ENCODE measurements at regions not wholly inside any gene's neighbourhood (a gene's known extent, or its start where the extent isn't known, plus 50 kb on each side); places are given as distances from the start of the nearest gene placed in this dataset.

GRCh38 chr10:128411643-128412042 is 285.4 kb upstream of the MKI67 start:
- TF ChIP-seq CTCF (IDR thresholded peaks at IDR 0.05) (no peak), POLR2A (IDR thresholded peaks at IDR 0.05) (no peak), EP300 (IDR thresholded peaks at IDR 0.05) (no peak), POLR2AphosphoS5 (IDR thresholded peaks at IDR 0.05) (no peak)

Measured in sigmoid colon (tissue), 4 donors.